HEK293 (cell line): ENCODE measurements at regions not wholly inside any gene's neighbourhood (a gene's known extent, or its start where the extent isn't known, plus 50 kb on each side); places are given as distances from the start of the nearest gene placed in this dataset.

Experiments
- TCF7L2 ChIP-seq: IDR thresholded peaks from 2 replicates; pipeline ENCODE4 v1.6.1; 2011; ENCODE audit warnings: low read depth, mild to moderate bottlenecking, inconsistent platforms, low read length, moderate library complexity, borderline replicate concordance
- ZNF175 ChIP-seq: fragments of 450-650 bp; formaldehyde crosslinking; IDR thresholded peaks from 2 replicates; pipeline ENCODE4 v1.5.1; 2016; ENCODE audit warnings: missing biosample characterization, missing genetic modification characterization
- ZNF324 ChIP-seq: fragments of 450-650 bp; formaldehyde crosslinking; IDR thresholded peaks from 2 replicates; pipeline ENCODE4 v1.5.1; 2016; ENCODE audit warnings: missing biosample characterization, missing genetic modification characterization
- ZNF530 ChIP-seq: fragments of 450-650 bp; formaldehyde crosslinking; IDR thresholded peaks from 2 replicates; pipeline ENCODE4 v1.5.1; 2016; ENCODE audit warnings: low read depth, missing biosample characterization, missing genetic modification characterization
- ZNF561 ChIP-seq: fragments of 450-650 bp; IDR thresholded peaks from 2 replicates; pipeline ENCODE4 v1.5.1; 2018; ENCODE audit warnings: missing biosample characterization, missing genetic modification characterization, borderline replicate concordance
- ZNF768 ChIP-seq: fragments of 450-650 bp; formaldehyde crosslinking; IDR thresholded peaks from 2 replicates; pipeline ENCODE4 v1.5.1; 2018; ENCODE audit warnings: missing biosample characterization, mild to moderate bottlenecking, missing genetic modification characterization
- ZNF776 ChIP-seq: fragments of 450-650 bp; formaldehyde crosslinking; IDR thresholded peaks from 2 replicates; pipeline ENCODE4 v1.5.0; 2017; ENCODE audit warnings: missing biosample characterization, missing genetic modification characterization, borderline replicate concordance
- ZSCAN30 ChIP-seq: fragments of 450-650 bp; IDR thresholded peaks from 2 replicates; pipeline ENCODE4 v1.5.1; 2018; ENCODE audit warnings: missing biosample characterization, mild to moderate bottlenecking, missing genetic modification characterization, moderate library complexity
- TF ChIP-seq, protein P1 (sequence below): fragments of 450-650 bp; formaldehyde crosslinking; IDR thresholded peaks from 2 replicates; pipeline ENCODE4 v1.5.1; 2017; ENCODE audit warnings: missing biosample characterization, missing genetic modification characterization
- TF ChIP-seq, protein P2 (sequence below): fragments of 450-650 bp; formaldehyde crosslinking; IDR thresholded peaks from 2 replicates; pipeline ENCODE4 v1.5.1; 2016; ENCODE audit warnings: missing biosample characterization, missing genetic modification characterization
- TF ChIP-seq, protein P3 (sequence below): fragments of 450-650 bp; formaldehyde crosslinking; IDR thresholded peaks from 2 replicates; pipeline ENCODE4 v1.5.1; 2016; ENCODE audit warnings: missing biosample characterization, missing genetic modification characterization
- TF ChIP-seq, protein P4 (sequence below): IDR thresholded peaks from 2 replicates; pipeline ENCODE4 v1.6.1; 2011; ENCODE audit warnings: mild to moderate bottlenecking, low read depth, low read length, borderline replicate concordance

DNA sequence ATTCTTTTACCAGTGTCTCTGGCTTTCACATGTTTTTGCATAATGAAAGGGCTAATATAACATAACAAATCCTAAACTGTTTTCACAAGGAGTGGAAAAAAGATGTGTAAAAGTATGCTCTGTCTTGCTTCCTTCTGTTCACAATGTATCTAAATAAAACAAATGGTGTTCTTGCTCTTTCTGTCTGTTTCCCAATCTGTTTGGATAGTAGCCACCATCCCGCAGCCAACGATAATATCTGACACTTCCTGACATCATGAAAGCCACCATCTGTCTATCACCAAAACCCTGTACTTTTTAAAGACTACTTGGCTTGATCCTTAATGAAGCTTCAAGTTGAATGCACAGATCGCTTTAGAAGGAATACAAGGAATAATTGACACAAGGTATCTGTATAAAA lies 246.2 kb downstream of the ETV1 start:
- no peak for TF ChIP-seq ZNF175 (tag by site-specific recombination)
- TF ChIP-seq, protein P1, sequence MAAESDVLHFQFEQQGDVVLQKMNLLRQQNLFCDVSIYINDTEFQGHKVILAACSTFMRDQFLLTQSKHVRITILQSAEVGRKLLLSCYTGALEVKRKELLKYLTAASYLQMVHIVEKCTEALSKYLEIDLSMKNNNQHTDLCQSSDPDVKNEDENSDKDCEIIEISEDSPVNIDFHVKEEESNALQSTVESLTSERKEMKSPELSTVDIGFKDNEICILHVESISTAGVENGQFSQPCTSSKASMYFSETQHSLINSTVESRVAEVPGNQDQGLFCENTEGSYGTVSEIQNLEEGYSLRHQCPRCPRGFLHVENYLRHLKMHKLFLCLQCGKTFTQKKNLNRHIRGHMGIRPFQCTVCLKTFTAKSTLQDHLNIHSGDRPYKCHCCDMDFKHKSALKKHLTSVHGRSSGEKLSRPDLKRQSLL (tag by site-specific recombination): no peak
- TF ChIP-seq, protein P2, sequence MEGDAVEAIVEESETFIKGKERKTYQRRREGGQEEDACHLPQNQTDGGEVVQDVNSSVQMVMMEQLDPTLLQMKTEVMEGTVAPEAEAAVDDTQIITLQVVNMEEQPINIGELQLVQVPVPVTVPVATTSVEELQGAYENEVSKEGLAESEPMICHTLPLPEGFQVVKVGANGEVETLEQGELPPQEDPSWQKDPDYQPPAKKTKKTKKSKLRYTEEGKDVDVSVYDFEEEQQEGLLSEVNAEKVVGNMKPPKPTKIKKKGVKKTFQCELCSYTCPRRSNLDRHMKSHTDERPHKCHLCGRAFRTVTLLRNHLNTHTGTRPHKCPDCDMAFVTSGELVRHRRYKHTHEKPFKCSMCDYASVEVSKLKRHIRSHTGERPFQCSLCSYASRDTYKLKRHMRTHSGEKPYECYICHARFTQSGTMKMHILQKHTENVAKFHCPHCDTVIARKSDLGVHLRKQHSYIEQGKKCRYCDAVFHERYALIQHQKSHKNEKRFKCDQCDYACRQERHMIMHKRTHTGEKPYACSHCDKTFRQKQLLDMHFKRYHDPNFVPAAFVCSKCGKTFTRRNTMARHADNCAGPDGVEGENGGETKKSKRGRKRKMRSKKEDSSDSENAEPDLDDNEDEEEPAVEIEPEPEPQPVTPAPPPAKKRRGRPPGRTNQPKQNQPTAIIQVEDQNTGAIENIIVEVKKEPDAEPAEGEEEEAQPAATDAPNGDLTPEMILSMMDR (tag by site-specific recombination): no peak
- TF ChIP-seq ZNF561: no peak
- no peak for TF ChIP-seq ZSCAN30 (tag by site-specific recombination)
- TF ChIP-seq ZNF324 (tag by site-specific recombination): no peak
- no peak for TF ChIP-seq ZNF530
- TF ChIP-seq ZNF776 (tag by site-specific recombination): no peak
- no peak for TF ChIP-seq TCF7L2
- TF ChIP-seq, protein P3, sequence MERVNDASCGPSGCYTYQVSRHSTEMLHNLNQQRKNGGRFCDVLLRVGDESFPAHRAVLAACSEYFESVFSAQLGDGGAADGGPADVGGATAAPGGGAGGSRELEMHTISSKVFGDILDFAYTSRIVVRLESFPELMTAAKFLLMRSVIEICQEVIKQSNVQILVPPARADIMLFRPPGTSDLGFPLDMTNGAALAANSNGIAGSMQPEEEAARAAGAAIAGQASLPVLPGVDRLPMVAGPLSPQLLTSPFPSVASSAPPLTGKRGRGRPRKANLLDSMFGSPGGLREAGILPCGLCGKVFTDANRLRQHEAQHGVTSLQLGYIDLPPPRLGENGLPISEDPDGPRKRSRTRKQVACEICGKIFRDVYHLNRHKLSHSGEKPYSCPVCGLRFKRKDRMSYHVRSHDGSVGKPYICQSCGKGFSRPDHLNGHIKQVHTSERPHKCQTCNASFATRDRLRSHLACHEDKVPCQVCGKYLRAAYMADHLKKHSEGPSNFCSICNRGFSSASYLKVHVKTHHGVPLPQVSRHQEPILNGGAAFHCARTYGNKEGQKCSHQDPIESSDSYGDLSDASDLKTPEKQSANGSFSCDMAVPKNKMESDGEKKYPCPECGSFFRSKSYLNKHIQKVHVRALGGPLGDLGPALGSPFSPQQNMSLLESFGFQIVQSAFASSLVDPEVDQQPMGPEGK (tag by site-specific recombination): no peak
- TF ChIP-seq ZNF768 (tag by site-specific recombination): no peak
- TF ChIP-seq, protein P4, sequence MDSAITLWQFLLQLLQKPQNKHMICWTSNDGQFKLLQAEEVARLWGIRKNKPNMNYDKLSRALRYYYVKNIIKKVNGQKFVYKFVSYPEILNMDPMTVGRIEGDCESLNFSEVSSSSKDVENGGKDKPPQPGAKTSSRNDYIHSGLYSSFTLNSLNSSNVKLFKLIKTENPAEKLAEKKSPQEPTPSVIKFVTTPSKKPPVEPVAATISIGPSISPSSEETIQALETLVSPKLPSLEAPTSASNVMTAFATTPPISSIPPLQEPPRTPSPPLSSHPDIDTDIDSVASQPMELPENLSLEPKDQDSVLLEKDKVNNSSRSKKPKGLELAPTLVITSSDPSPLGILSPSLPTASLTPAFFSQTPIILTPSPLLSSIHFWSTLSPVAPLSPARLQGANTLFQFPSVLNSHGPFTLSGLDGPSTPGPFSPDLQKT: no peak
